K562 (cell line): ENCODE measurements at regions not wholly inside any gene's neighbourhood (a gene's known extent, or its start where the extent isn't known, plus 50 kb on each side); places are given as distances from the start of the nearest gene placed in this dataset.
A peak's percentile ranks its signal among the peaks of the same experiment; 100 is the strongest.

Experiments
- ATAC-seq: fragments of 200-7000 bp; cut with Tn5 transposase; 3 replicates; pipeline ENCODE4 v1.9.1; 2020; ENCODE audit warnings: moderate library complexity
- BruUV-seq: library from RNA; stranded (reverse); fragments of 400-500 nt; replicated peaks from 2 replicates; lab custom pipeline; 2021; lab: Mats Ljungman, UMichigan
- CTCF ChIA-PET: fragments of 300-600 bp; formaldehyde crosslinking; extraction: SDS; loops from one replicate; lab custom pipeline; 2021; ENCODE audit warnings: low intra/inter-chr PET ratio; lab: Yijun Ruan, JAX
- POLR2A ChIA-PET: fragments of 300-600, 350-650 bp; sonication (Branson Sonifier 250); formaldehyde crosslinking; extraction: SDS; loops from one replicate; lab custom pipeline; 2021; ENCODE audit warnings: antibody characterized with exemption, inconsistent platforms; lab: Yijun Ruan, JAX
- DNase-seq, 4 experiments: peaks; one replicate each; pipeline versions ENCODE4 v3.0.0 to v3.0.0-alpha.2; 2011 to 2018; ENCODE audit warnings: low spot score in 3 of 4, mixed read lengths in 3 of 4; ENCODE audit errors: extremely low read depth in 1 of 4
- FAIRE-seq: peaks from 2 replicates; lab custom pipeline; 2011; peaks lifted over from hg19 to GRCh38; lab: Jason Lieb, UNC
- H2AFZ ChIP-seq: 2 replicates; pipeline ENCODE4 v1.6.0; 2011; ENCODE audit warnings: low read depth, low read length, control low read depth, inconsistent platforms
- H3K27ac ChIP-seq: fragments of 200-600 bp; 3 replicates; pipeline ENCODE4 v1.8.0; 2011; ENCODE audit warnings: low read depth, mild to moderate bottlenecking, control low read depth, inconsistent platforms, low read length, moderate library complexity, mixed read lengths; ENCODE audit errors: extremely low read depth
- H3K27me3 ChIP-seq, 2 experiments: fragments of 300-600 bp in 1 of 2; 2 replicates in 1 of 2; 3 replicates in 1 of 2; pipeline versions ENCODE4 v1.6.0 to v1.8.0; 2011; ENCODE audit warnings: inconsistent platforms in 2 of 2, low read length in 2 of 2, mild to moderate bottlenecking in 1 of 2, mixed read lengths in 1 of 2, moderate library complexity in 1 of 2; ENCODE audit not compliant: control insufficient read depth in 2 of 2, insufficient read depth in 2 of 2
- H3K36me3 ChIP-seq: fragments of 300-600 bp; 3 replicates; pipeline ENCODE4 v1.8.0; 2011; ENCODE audit warnings: mild to moderate bottlenecking, low read length, inconsistent platforms; ENCODE audit not compliant: control insufficient read depth, insufficient read depth
- H3K4me1 ChIP-seq, 2 experiments: fragments of 200-600 bp in 1 of 2; replicated peaks in 1 of 2; 2 replicates in 1 of 2; 3 replicates in 1 of 2; pipeline versions ENCODE4 v1.5.1 to v1.8.0; 2011; ENCODE audit warnings: inconsistent platforms in 2 of 2, low read length in 2 of 2, mild to moderate bottlenecking in 1 of 2, mixed read lengths in 1 of 2, moderate library complexity in 1 of 2; ENCODE audit not compliant: control insufficient read depth in 2 of 2, insufficient read depth in 2 of 2
- H3K4me2 ChIP-seq: 2 replicates; pipeline ENCODE4 v1.6.1; 2011; ENCODE audit warnings: low read length, control low read depth, inconsistent platforms, mixed read lengths; ENCODE audit not compliant: insufficient read depth
- H3K4me3 ChIP-seq: fragments of 200-600 bp; sonication (generic), shearing (Covaris generic); 2 replicates; pipeline ENCODE4 v1.5.1; 2016; ENCODE audit warnings: control low read depth, inconsistent platforms
- H3K79me2 ChIP-seq: fragments of 200-600 bp; 3 replicates; pipeline ENCODE4 v1.8.0; 2011; ENCODE audit warnings: low read length, inconsistent platforms; ENCODE audit not compliant: control insufficient read depth, insufficient read depth
- H3K9ac ChIP-seq, 2 experiments: 2 replicates each; pipeline versions ENCODE4 v1.6.0 to v1.6.1; 2011; ENCODE audit warnings: low read depth in 2 of 2, low read length in 2 of 2, control low read depth in 1 of 2, inconsistent platforms in 1 of 2, mild to moderate bottlenecking in 1 of 2, mixed read lengths in 1 of 2; ENCODE audit not compliant: insufficient read depth in 1 of 2
- H3K9me1 ChIP-seq: one replicate; pipeline ENCODE4 v1.6.0; 2011; ENCODE audit warnings: inconsistent platforms, mild to moderate bottlenecking, low read length, moderate library complexity; ENCODE audit not compliant: control insufficient read depth, insufficient read depth
- H3K9me3 ChIP-seq: replicated peaks from 2 replicates; pipeline ENCODE4 v1.5.1; 2011; ENCODE audit warnings: low read depth, low read length, inconsistent platforms; ENCODE audit not compliant: control insufficient read depth, insufficient read depth
- H4K20me1 ChIP-seq: replicated peaks from 2 replicates; pipeline ENCODE4 v1.6.1; 2011; ENCODE audit warnings: low read length, inconsistent platforms, mixed read lengths; ENCODE audit not compliant: control insufficient read depth, insufficient read depth
- AFF1 ChIP-seq, 2 experiments: fragments of 450-650 bp; IDR thresholded peaks; 2 replicates each; pipeline ENCODE4 v1.6.1; 2018; ENCODE audit warnings: mild to moderate bottlenecking in 2 of 2, low read depth in 1 of 2; ENCODE audit not compliant: partially characterized antibody in 2 of 2
- CBX3 ChIP-seq, 2 experiments: IDR thresholded peaks; 1 replicate in 1 of 2; 2 replicates in 1 of 2; pipeline ENCODE4 v1.6.1; 2012; ENCODE audit warnings: inconsistent platforms in 2 of 2, low read length in 2 of 2, borderline replicate concordance in 1 of 2, control low read depth in 1 of 2
- CCAR2 ChIP-seq: fragments of 200-400 bp; formaldehyde crosslinking; IDR thresholded peaks from 2 replicates; pipeline ENCODE4 v1.6.1; 2017; ENCODE audit warnings: mild to moderate bottlenecking, low read depth, low read length
- CEBPB ChIP-seq: fragments of 450-650 bp; IDR thresholded peaks from 2 replicates; pipeline ENCODE4 v1.6.1; 2016; ENCODE audit warnings: missing genetic modification characterization, missing compliant biosample characterization
- GTF2E2 ChIP-seq: fragments of 200-800 bp; sonication (Bioruptor generic); IDR thresholded peaks from 2 replicates; pipeline ENCODE4 v1.6.1; 2016; ENCODE audit warnings: missing genetic modification characterization, missing compliant biosample characterization
- HMBOX1 ChIP-seq: sonication (generic); IDR thresholded peaks from 2 replicates; pipeline ENCODE4 v1.6.1; 2016
- NFRKB ChIP-seq: fragments of 450-650 bp; IDR thresholded peaks from 2 replicates; pipeline ENCODE4 v1.6.1; 2016; ENCODE audit warnings: low read depth
- NFYB ChIP-seq: IDR thresholded peaks from 2 replicates; pipeline ENCODE4 v1.6.1; 2011; ENCODE audit warnings: mild to moderate bottlenecking, moderate library complexity; ENCODE audit not compliant: insufficient read length; ENCODE audit errors: extremely low read depth
- RHOXF2B ChIP-seq: fragments of 250-450 bp; sonication (Bioruptor Pico); conservative IDR thresholded peaks from 2 replicates; pipeline ENCODE4 v1.5.1; 2021
- TEAD1 ChIP-seq, 2 experiments: fragments of 450-650 bp in 1 of 2; sonication (generic) in 1 of 2; formaldehyde crosslinking; IDR thresholded peaks; 2 replicates each; pipeline versions ENCODE4 v1.4.0 to v1.8.0; 2020 to 2022; ENCODE audit warnings: mild to moderate bottlenecking in 2 of 2, missing genetic modification reagents in 1 of 2
- THRA ChIP-seq: fragments of 450-650 bp; IDR thresholded peaks from 2 replicates; pipeline ENCODE4 v1.6.1; 2017; ENCODE audit warnings: mild to moderate bottlenecking, moderate library complexity
- WGBS: fragments of 100-300 bp; shearing (Covaris generic); methylation state at CpG from one replicate; pipeline ENCODE4 v1.1.6; 2016; ENCODE audit warnings: low coverage, mixed read lengths; ENCODE audit not compliant: insufficient coverage; ENCODE audit errors: missing lambda C conversion rate; 5-methylcytosine and 5-hydroxymethylcytosine counted together
- in situ Hi-C: fragments of 300-500 bp; cut with MboI; formaldehyde crosslinking; loops from 4 replicates; pipeline ENCODE4 v1.15.0; 2018; ENCODE audit warnings: inconsistent platforms, mixed read lengths
- intact Hi-C: fragments of 100-400 bp; cut with micrococcal nuclease; formaldehyde crosslinking; loops from 2 replicates; pipeline ENCODE4 v1.14.2; 2022

GRCh38 chr6:137793805-137794515 is 73.1 kb upstream of the TNFAIP3 start (continued):
- TF ChIP-seq AFF1 (IDR thresholded peaks at IDR 0.05; ENCODE audit: low read depth in 1 of 2, partially characterized antibody in 2 of 2) (peak in 1 of 2 experiments; percentile 9), TEAD1 (CRISPR knock-in tag; IDR thresholded peaks at IDR 0.05) (0 out of 4 replicates have a peak, but pooled peaks of 1 of the 2 experiments have one; percentile 61)

- H4K20me1 ChIP-seq = no peaks in the 10 kb centered on the region
- no TSS peak for BruUV-seq
- intact Hi-C loops (no loop called here), in situ Hi-C loops (loop anchor here (5.0 kb wide), 2 partner anchors 73 to 87 kb away; partner anchors contain the start of gene TNFAIP3)
- FAIRE-seq = peak; percentile 74
- peak overlapping the region; percentile 83 for H2AFZ ChIP-seq
- 29% methylated on average over 4 of the region's 4 CpGs for WGBS
- peaks cover 0 to 46% of the 10 kb centered on the region in 2 experiments; a peak in 4 of 5 replicates for H3K4me1 ChIP-seq
- no peaks in the 10 kb centered on the region for H3K9me1 ChIP-seq
- no peak overlapping the region for H3K4me3 ChIP-seq
- H3K27me3 ChIP-seq = no peaks in the 10 kb centered on the region
- H3K27ac ChIP-seq = peak overlapping the region; percentile 66
- CTCF ChIA-PET = no interaction called here
- ATAC-seq = peak; percentile 79
- POLR2A ChIA-PET = interaction anchor here (0.7 to 2.0 kb wide), 8 partner anchors 10 to 615 kb away, joined by 3 to 7 read pairs (median 3); no protein-coding TSS in a partner anchor
- 0 out of 4 replicates have a peak overlapping the region, but pooled peaks of 1 of the 2 experiments have one; percentile 9 for H3K9ac ChIP-seq
- no peaks in the 10 kb centered on the region for H3K9me3 ChIP-seq
- H3K79me2 ChIP-seq = no peaks in the 10 kb centered on the region
- peak overlapping the region; percentile 55 for H3K4me2 ChIP-seq
- no peaks in the 10 kb centered on the region for H3K36me3 ChIP-seq
- peak in 2 of 4 experiments; percentile 68 for DNase-seq
- TF ChIP-seq HMBOX1 = peak; percentile 53
- no peak for TF ChIP-seq CEBPB (tag)
- no peak for TF ChIP-seq CCAR2
- peak; percentile 16 for TF ChIP-seq NFYB
- peak in 1 of 2 experiments; percentile 41; a peak in 1 of 3 replicates for TF ChIP-seq CBX3 (IDR thresholded peaks at IDR 0.05; ENCODE audit: borderline replicate concordance in 1 of 2, low read length in 2 of 2)
- TF ChIP-seq NFRKB = no peak
- TF ChIP-seq RHOXF2B (CRISPR knock-in tag) = no peak
- 0 out of 2 replicates have a peak, but pooled peaks have one; percentile 55 for TF ChIP-seq GTF2E2 (tag)
- no peak for TF ChIP-seq THRA
These were observed 72.4 kb upstream of the TNFAIP3 start for GRCh38 chr6:137794516-137795201.
